Endothelial cell of umbilical vein (primary cell): ENCODE measurements at regions not wholly inside any gene's neighbourhood (a gene's known extent, or its start where the extent isn't known, plus 50 kb on each side); places are given as distances from the start of the nearest gene placed in this dataset.

Experiments used
- BruUV-seq: library from RNA; stranded (reverse); fragments of 400-500 nt; replicated peaks from 2 replicates; lab custom pipeline; 2021; lab: Mats Ljungman, UMichigan
- CTCF ChIA-PET: fragments of 300-600, 350-600 bp; sonication (Branson Sonifier 250); formaldehyde crosslinking; loops from one replicate; lab custom pipeline; 2021; ENCODE audit warnings: antibody characterized with exemption, inconsistent platforms; lab: Charles Lee
- POLR2A ChIA-PET: fragments of 300-600, 350-600 bp; sonication (Branson Sonifier 250); formaldehyde crosslinking; loops from one replicate; lab custom pipeline; 2021; ENCODE audit warnings: antibody characterized with exemption, inconsistent platforms; lab: Charles Lee
- DNase-seq: peaks from one replicate; pipeline ENCODE4 v3.0.0-alpha.2; 2011; ENCODE audit warnings: low read depth, low spot score
- FAIRE-seq: peaks from 2 replicates; lab custom pipeline; 2011; peaks lifted over from hg19 to GRCh38; lab: Jason Lieb, UNC
- H2AFZ ChIP-seq: 2 replicates; pipeline ENCODE4 v1.6.0; 2012; ENCODE audit warnings: low read depth, low read length, control low read depth, inconsistent platforms
- H3K27ac ChIP-seq: 2 replicates; pipeline ENCODE4 v1.5.1; 2011; ENCODE audit warnings: low read depth, mild to moderate bottlenecking, control low read depth, low read length, moderate library complexity; ENCODE audit not compliant: insufficient read depth
- H3K27me3 ChIP-seq, 2 experiments: 2 replicates each; pipeline versions ENCODE4 v1.6.0 to v1.6.1; 2011; ENCODE audit warnings: low read length in 2 of 2, mixed read lengths in 1 of 2; ENCODE audit not compliant: control insufficient read depth in 2 of 2, insufficient read depth in 2 of 2
- H3K36me3 ChIP-seq, 2 experiments: 2 replicates in 1 of 2; 3 replicates in 1 of 2; pipeline ENCODE4 v1.5.1; 2011; ENCODE audit warnings: low read length in 2 of 2, mild to moderate bottlenecking in 1 of 2, moderate library complexity in 1 of 2; ENCODE audit not compliant: control insufficient read depth in 2 of 2, insufficient read depth in 2 of 2; ENCODE audit errors: extremely low read depth in 1 of 2
- H3K4me1 ChIP-seq: 3 replicates; pipeline ENCODE4 v1.5.1; 2011; ENCODE audit warnings: mild to moderate bottlenecking, low read length; ENCODE audit not compliant: control insufficient read depth, insufficient read depth; ENCODE audit errors: extremely low read depth
- H3K4me2 ChIP-seq: 2 replicates; pipeline ENCODE4 v1.6.1; 2011; ENCODE audit warnings: low read length, control low read depth, mixed read lengths; ENCODE audit not compliant: insufficient read depth
- H3K4me3 ChIP-seq, 3 experiments: fragments of 200-600 bp in 1 of 3; sonication (generic), shearing (Covaris generic) in 1 of 3; replicated peaks in 1 of 3; 2 replicates each; pipeline ENCODE4 v1.5.1; 2011 to 2016; ENCODE audit warnings: control low read depth in 3 of 3, low read length in 3 of 3, mild to moderate bottlenecking in 2 of 3, inconsistent platforms in 1 of 3, low read depth in 1 of 3, moderate library complexity in 1 of 3; ENCODE audit not compliant: insufficient read depth in 1 of 3
- H3K79me2 ChIP-seq: 2 replicates; pipeline ENCODE4 v1.6.0; 2012; ENCODE audit warnings: low read length, inconsistent platforms; ENCODE audit not compliant: control insufficient read depth, insufficient read depth
- H3K9ac ChIP-seq: replicated peaks from 2 replicates; pipeline ENCODE3; 2011; ENCODE audit warnings: low read length, control low read depth; ENCODE audit not compliant: insufficient read depth; ENCODE audit errors: extremely low read depth
- H3K9me1 ChIP-seq: replicated peaks from 3 replicates; pipeline ENCODE4 v1.6.0; 2011; ENCODE audit warnings: mild to moderate bottlenecking, low read length; ENCODE audit not compliant: control insufficient read depth, insufficient read depth; ENCODE audit errors: extremely low read depth
- H3K9me3 ChIP-seq: replicated peaks from 2 replicates; pipeline ENCODE4 v1.5.1; 2012; ENCODE audit warnings: low read length, inconsistent platforms; ENCODE audit not compliant: control insufficient read depth, insufficient read depth
- H4K20me1 ChIP-seq: replicated peaks from 2 replicates; pipeline ENCODE3; 2011; ENCODE audit warnings: mild to moderate bottlenecking, low read length; ENCODE audit not compliant: control insufficient read depth, insufficient read depth; ENCODE audit errors: extremely low read depth
- CTCF ChIP-seq, 2 donors: IDR thresholded peaks; 1 replicate in 1 of 2; 2 replicates in 1 of 2; pipeline ENCODE4 v1.5.1; 2011; ENCODE audit warnings: low read length in 2 of 2, mild to moderate bottlenecking in 2 of 2, moderate library complexity in 2 of 2, control low read depth in 1 of 2, inconsistent platforms in 1 of 2, low read depth in 1 of 2; ENCODE audit not compliant: insufficient read depth in 1 of 2; ENCODE audit errors: extremely low read depth in 1 of 2
- EZH2 ChIP-seq: IDR thresholded peaks from 2 replicates; pipeline ENCODE4 v1.6.1; 2012; ENCODE audit warnings: borderline replicate concordance, low read depth, mild to moderate bottlenecking, moderate library complexity, low read length, inconsistent platforms; ENCODE audit not compliant: severe bottlenecking
- FOS ChIP-seq: IDR thresholded peaks from 2 replicates; pipeline ENCODE4 v1.6.1; 2011; ENCODE audit warnings: mild to moderate bottlenecking, low read length, moderate library complexity, borderline replicate concordance; ENCODE audit not compliant: insufficient read depth
- GATA2 ChIP-seq: IDR thresholded peaks from 2 replicates; pipeline ENCODE4 v1.7.0; 2011; ENCODE audit warnings: low read depth, mild to moderate bottlenecking, moderate library complexity, mixed read lengths, low read length; ENCODE audit not compliant: insufficient read length, insufficient read depth
- JUN ChIP-seq: IDR thresholded peaks from 2 replicates; pipeline ENCODE4 v1.6.1; 2011; ENCODE audit warnings: borderline replicate concordance, low read depth; ENCODE audit not compliant: insufficient read length, insufficient read depth
- MAX ChIP-seq: IDR thresholded peaks from 2 replicates; pipeline ENCODE4 v1.6.1; 2011; ENCODE audit not compliant: insufficient read depth, insufficient read length
- POLR2A ChIP-seq: IDR thresholded peaks from 2 replicates; pipeline ENCODE4 v1.6.1; 2012; ENCODE audit warnings: low read depth, mild to moderate bottlenecking, control low read depth, low read length
- POLR2AphosphoS5 ChIP-seq: IDR thresholded peaks from 2 replicates; pipeline ENCODE4 v1.6.1; 2012; ENCODE audit warnings: low read depth, mild to moderate bottlenecking, control low read depth, low read length, moderate library complexity; ENCODE audit not compliant: insufficient read depth
- dilution Hi-C: fragments of 300-500 bp; cut with MboI; formaldehyde crosslinking; loops from one replicate; pipeline ENCODE4 v1.15.0; 2019; ENCODE audit warnings: low sequenced_read_pairs; ENCODE audit not compliant: extremely low pct_ligation_motif_present
- intact Hi-C: fragments of 100-400 bp; cut with micrococcal nuclease; formaldehyde crosslinking; loops from one replicate; pipeline ENCODE4 v1.10.0; 2022

- H4K20me1 ChIP-seq, result no peaks in the 10 kb centered on the region
- no peak overlapping the region for H3K4me3 ChIP-seq
- no peak overlapping the region for H3K27ac ChIP-seq
- no peak overlapping the region for H3K9ac ChIP-seq
- H3K4me2 ChIP-seq, result no peak overlapping the region
- FAIRE-seq (no peak), DNase-seq (no peak)
- no peaks in the 10 kb centered on the region for H3K79me2 ChIP-seq
- intact Hi-C loops (no loop called here), dilution Hi-C loops (no loop called here)
- H3K9me1 ChIP-seq, result no peaks in the 10 kb centered on the region
- no peaks in the 10 kb centered on the region for H3K36me3 ChIP-seq
- TF ChIP-seq JUN (no peak), FOS (no peak)
- no peaks in the 10 kb centered on the region for H3K27me3 ChIP-seq
- H3K4me1 ChIP-seq, result no peaks in the 10 kb centered on the region
- no TSS peak for BruUV-seq
- ChIA-PET POLR2A (no interaction called here), CTCF (no interaction called here)
- H2AFZ ChIP-seq, result no peak overlapping the region
- H3K9me3 ChIP-seq, result no peaks in the 10 kb centered on the region
Observed at GRCh38 chr7:126140858-126141466, 1111.8 kb downstream of the GRM8 start.

GRCh38 chr7:126119981-126120380 lies 1132.8 kb downstream of the GRM8 start:
- no TSS peak for BruUV-seq
- Histone ChIP-seq H3K9ac (no peak overlapping the region), H3K4me3 (no peak overlapping the region), H3K9me1 (no peaks in the 10 kb centered on the region), H3K27ac (no peak overlapping the region), H3K4me1 (no peaks in the 10 kb centered on the region), H3K27me3 (no peaks in the 10 kb centered on the region), H4K20me1 (no peaks in the 10 kb centered on the region), H3K79me2 (no peaks in the 10 kb centered on the region), H3K9me3 (peaks cover 2% of the 10 kb centered on the region), H2AFZ (no peak overlapping the region), H3K36me3 (no peaks in the 10 kb centered on the region), H3K4me2 (no peak overlapping the region)
- dilution Hi-C loops (no loop called here), intact Hi-C loops (no loop called here)
- ChIA-PET CTCF (no interaction called here), POLR2A (no interaction called here)
- no peak for DNase-seq
- no peak for FAIRE-seq
- TF ChIP-seq EZH2 (no peak), POLR2AphosphoS5 (no peak), MAX (no peak), JUN (no peak), CTCF (IDR thresholded peaks at IDR 0.05; ENCODE audit: extremely low read depth in 1 of 2, insufficient read depth in 1 of 2, low read depth in 1 of 2, low read length in 2 of 2) (no peak), FOS (no peak), POLR2A (no peak), GATA2 (no peak)
